ENCODE measurements at regions not wholly inside any gene's neighbourhood (a gene's known extent, or its start where the extent isn't known, plus 50 kb on each side); places are given as distances from the start of the nearest gene placed in this dataset.

GRCh38 chr5:82403724-82404123 lies 125.6 kb upstream of the RPS23 start:
- no peaks in the 10 kb centered on the region for H3K36me3 Mint-ChIP-seq (ENCODE audit: low read depth, unreplicated experiment)
- Histone ChIP-seq H3K9me3 (ENCODE audit: insufficient read depth, low read depth, low read length) (peaks cover 4% of the 10 kb centered on the region), H3K79me2 (ENCODE audit: insufficient read depth, low read length) (no peaks in the 10 kb centered on the region), H3K27me3 (ENCODE audit: insufficient read depth, low read length) (no peaks in the 10 kb centered on the region), H3K9ac (ENCODE audit: low read length) (no peak overlapping the region), H4K20me1 (ENCODE audit: insufficient read depth, low read length) (no peaks in the 10 kb centered on the region), H3K4me1 (ENCODE audit: insufficient read depth, low read length) (peaks cover 27% of the 10 kb centered on the region), H3K27ac (ENCODE audit: low read depth, low read length) (peak overlapping the region; percentile 1), H2AFZ (ENCODE audit: low read depth, low read length) (no peak overlapping the region), H3K4me3 (ENCODE audit: insufficient read depth, low read depth, low read length) (no peak overlapping the region), H3K4me2 (ENCODE audit: low read length) (no peak overlapping the region), H3K36me3 (ENCODE audit: insufficient read depth, low read length) (no peaks in the 10 kb centered on the region)
- no peak for TF ChIP-seq CTCF (IDR thresholded peaks at IDR 0.05; ENCODE audit: insufficient read depth, low read depth, low read length)
- TF ChIP-seq EZH2 (IDR thresholded peaks at IDR 0.05; ENCODE audit: insufficient read depth, low read length), result no peak
- no peak for DNase-seq (ENCODE audit: low read depth)
- no peaks in the 10 kb centered on the region for H3K27me3 Mint-ChIP-seq (ENCODE audit: low read depth, unreplicated experiment)
- H3K9me3 Mint-ChIP-seq (ENCODE audit: unreplicated experiment), result peaks cover 7% of the 10 kb centered on the region
- no peak for FAIRE-seq
- H3K4me1 Mint-ChIP-seq (ENCODE audit: low read depth, unreplicated experiment), result peaks cover 40% of the 10 kb centered on the region
- peak overlapping the region; percentile 77 for H3K27ac Mint-ChIP-seq (ENCODE audit: unreplicated experiment)
- H3K4me3 Mint-ChIP-seq (ENCODE audit: unreplicated experiment), result no peak overlapping the region

GRCh38 chr5:82403026-82403425 lies 124.9 kb upstream of the RPS23 start:
- H3K27me3 ChIP-seq (ENCODE audit: insufficient read depth, low read length), result no peaks in the 10 kb centered on the region
- no peak overlapping the region for H3K4me2 ChIP-seq (ENCODE audit: low read length)
- peaks cover 4% of the 10 kb centered on the region for H3K9me3 ChIP-seq (ENCODE audit: insufficient read depth, low read depth, low read length)
- DNase-seq (ENCODE audit: low read depth), result no peak
- no peaks in the 10 kb centered on the region for H3K36me3 ChIP-seq (ENCODE audit: insufficient read depth, low read length)
- Mint-ChIP-seq H3K9me3 (ENCODE audit: unreplicated experiment) (peaks cover 7% of the 10 kb centered on the region), H3K4me1 (ENCODE audit: low read depth, unreplicated experiment) (peaks cover 41% of the 10 kb centered on the region), H3K27ac (ENCODE audit: unreplicated experiment) (peak overlapping the region; percentile 82), H3K4me3 (ENCODE audit: unreplicated experiment) (no peak overlapping the region), H3K36me3 (ENCODE audit: low read depth, unreplicated experiment) (no peaks in the 10 kb centered on the region), H3K27me3 (ENCODE audit: low read depth, unreplicated experiment) (no peaks in the 10 kb centered on the region)
- no peak overlapping the region for H2AFZ ChIP-seq (ENCODE audit: low read depth, low read length)
- H3K9ac ChIP-seq (ENCODE audit: low read length), result no peak overlapping the region
- H3K4me1 ChIP-seq (ENCODE audit: insufficient read depth, low read length), result peaks cover 32% of the 10 kb centered on the region
- H4K20me1 ChIP-seq (ENCODE audit: insufficient read depth, low read length), result no peaks in the 10 kb centered on the region
- no peak for FAIRE-seq
- H3K79me2 ChIP-seq (ENCODE audit: insufficient read depth, low read length), result no peaks in the 10 kb centered on the region
- no peak for TF ChIP-seq EZH2 (IDR thresholded peaks at IDR 0.05; ENCODE audit: insufficient read depth, low read length)
- no peak for TF ChIP-seq CTCF (IDR thresholded peaks at IDR 0.05; ENCODE audit: insufficient read depth, low read depth, low read length)
- no peak overlapping the region for H3K4me3 ChIP-seq (ENCODE audit: insufficient read depth, low read depth, low read length)
- H3K27ac ChIP-seq (ENCODE audit: low read depth, low read length), result no peak overlapping the region

- no peak overlapping the region for H2AFZ ChIP-seq (ENCODE audit: low read depth, low read length)
- H3K9me3 ChIP-seq (ENCODE audit: insufficient read depth, low read depth, low read length), result peaks cover 4% of the 10 kb centered on the region
- peaks cover 5% of the 10 kb centered on the region for H3K9me3 Mint-ChIP-seq (ENCODE audit: unreplicated experiment)
- TF ChIP-seq EZH2 (IDR thresholded peaks at IDR 0.05; ENCODE audit: insufficient read depth, low read length), result no peak
- no peak for TF ChIP-seq CTCF (IDR thresholded peaks at IDR 0.05; ENCODE audit: insufficient read depth, low read depth, low read length)
- H3K4me1 ChIP-seq (ENCODE audit: insufficient read depth, low read length), result peaks cover 24% of the 10 kb centered on the region
- no peak for DNase-seq (ENCODE audit: low read depth)
- peak overlapping the region; percentile 43 for H3K27ac Mint-ChIP-seq (ENCODE audit: unreplicated experiment)
- no peak for FAIRE-seq
- no peak overlapping the region for H3K9ac ChIP-seq (ENCODE audit: low read length)
- H3K4me1 Mint-ChIP-seq (ENCODE audit: low read depth, unreplicated experiment), result peaks cover 41% of the 10 kb centered on the region
- H3K4me3 ChIP-seq (ENCODE audit: insufficient read depth, low read depth, low read length), result no peak overlapping the region
- no peaks in the 10 kb centered on the region for H3K27me3 Mint-ChIP-seq (ENCODE audit: low read depth, unreplicated experiment)
- no peak overlapping the region for H3K4me3 Mint-ChIP-seq (ENCODE audit: unreplicated experiment)
- H3K27me3 ChIP-seq (ENCODE audit: insufficient read depth, low read length), result no peaks in the 10 kb centered on the region
- no peaks in the 10 kb centered on the region for H3K36me3 ChIP-seq (ENCODE audit: insufficient read depth, low read length)
- H3K27ac ChIP-seq (ENCODE audit: low read depth, low read length), result no peak overlapping the region
- no peaks in the 10 kb centered on the region for H3K79me2 ChIP-seq (ENCODE audit: insufficient read depth, low read length)
- H3K4me2 ChIP-seq (ENCODE audit: low read length), result no peak overlapping the region
- H4K20me1 ChIP-seq (ENCODE audit: insufficient read depth, low read length), result no peaks in the 10 kb centered on the region
- no peaks in the 10 kb centered on the region for H3K36me3 Mint-ChIP-seq (ENCODE audit: low read depth, unreplicated experiment)
These were observed 121.0 kb upstream of the RPS23 start for GRCh38 chr5:82399111-82399510.
